ENCODE measurements at regions not wholly inside any gene's neighbourhood (a gene's known extent, or its start where the extent isn't known, plus 50 kb on each side); places are given as distances from the start of the nearest gene placed in this dataset.

DNA sequence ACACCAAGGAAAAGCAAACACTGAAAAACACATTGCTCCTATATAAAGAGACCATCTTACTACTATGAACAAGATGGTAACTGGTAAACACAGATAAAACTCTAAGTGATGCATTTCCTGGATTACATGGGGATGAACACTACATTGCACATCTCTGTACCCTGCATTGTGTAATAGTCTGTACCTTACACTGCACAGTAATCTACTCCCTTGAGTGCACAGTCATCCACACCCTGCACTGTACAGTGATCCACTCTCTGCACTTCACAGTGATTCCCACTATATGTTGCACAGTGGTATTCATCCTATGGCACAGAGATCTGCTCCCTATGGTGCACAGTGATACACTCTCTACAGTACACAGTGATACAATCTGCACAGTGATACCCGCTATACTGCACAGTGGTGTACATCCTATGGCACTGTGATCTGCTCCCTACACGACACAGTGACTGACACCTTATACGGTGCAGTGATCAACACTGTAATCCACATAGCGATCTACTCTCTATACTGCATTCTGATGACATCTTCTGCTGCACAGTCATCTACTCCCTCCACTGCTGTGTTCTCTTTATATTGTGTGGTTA, 462.2 kb upstream of the RGPD4 start:
- no peak for DNase-seq (ENCODE audit: low read depth, low spot score)

DNA sequence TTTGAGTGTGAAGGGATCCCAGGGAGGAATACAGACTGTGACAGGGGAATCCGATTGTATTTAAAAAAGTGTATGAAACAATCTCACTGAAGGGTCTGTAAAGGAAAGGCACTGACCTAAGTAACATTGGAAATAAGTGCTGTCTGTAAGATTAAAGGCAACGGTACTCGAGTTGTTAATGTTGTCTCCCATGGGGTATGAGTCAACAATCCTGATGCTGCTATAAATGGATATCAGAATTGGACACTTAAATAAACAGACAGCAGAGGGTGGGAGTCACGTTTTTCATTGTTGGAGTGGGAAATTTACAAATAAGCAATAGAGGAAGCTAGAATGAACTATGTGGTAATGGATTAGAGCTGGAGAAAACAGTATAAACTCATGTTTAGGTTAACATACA, 452.4 kb upstream of the RGPD4 start:
- DNase-seq (ENCODE audit: low read depth, low spot score) = no peak

GRCh38 chr2:107376909-107377308, 449.8 kb upstream of the RGPD4 start:
- no peak for DNase-seq (ENCODE audit: low read depth, low spot score)

GRCh38 chr2:107380912-107381311, 445.8 kb upstream of the RGPD4 start:
- DNase-seq (ENCODE audit: low read depth, low spot score) = no peak

GRCh38 chr2:107383691-107384090, 443.0 kb upstream of the RGPD4 start:
- DNase-seq (ENCODE audit: low read depth, low spot score) = no peak

- DNase-seq (ENCODE audit: low read depth, low spot score) = no peak
Measured at GRCh38 chr2:107384422-107384821, 442.3 kb upstream of the RGPD4 start.

DNA sequence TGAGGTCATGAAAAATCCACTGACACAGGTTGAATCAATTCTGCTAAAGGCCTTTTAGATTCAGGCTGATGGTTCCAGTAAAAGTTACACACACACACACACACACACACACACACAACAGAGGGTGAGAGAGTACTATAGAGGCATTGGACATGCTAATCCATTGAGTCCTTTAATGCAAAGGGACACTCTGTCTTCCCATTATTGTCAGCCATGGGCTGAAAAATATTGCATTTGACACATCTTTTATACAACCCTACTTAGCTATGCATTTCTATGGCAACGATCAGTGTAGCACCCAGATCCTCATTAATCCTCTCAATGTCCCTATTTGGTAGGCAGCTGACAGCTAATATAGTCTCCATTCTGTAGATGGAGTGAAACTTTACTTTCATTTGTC, 440.8 kb upstream of the RGPD4 start:
- DNase-seq (ENCODE audit: low read depth, low spot score) = no peak

DNA sequence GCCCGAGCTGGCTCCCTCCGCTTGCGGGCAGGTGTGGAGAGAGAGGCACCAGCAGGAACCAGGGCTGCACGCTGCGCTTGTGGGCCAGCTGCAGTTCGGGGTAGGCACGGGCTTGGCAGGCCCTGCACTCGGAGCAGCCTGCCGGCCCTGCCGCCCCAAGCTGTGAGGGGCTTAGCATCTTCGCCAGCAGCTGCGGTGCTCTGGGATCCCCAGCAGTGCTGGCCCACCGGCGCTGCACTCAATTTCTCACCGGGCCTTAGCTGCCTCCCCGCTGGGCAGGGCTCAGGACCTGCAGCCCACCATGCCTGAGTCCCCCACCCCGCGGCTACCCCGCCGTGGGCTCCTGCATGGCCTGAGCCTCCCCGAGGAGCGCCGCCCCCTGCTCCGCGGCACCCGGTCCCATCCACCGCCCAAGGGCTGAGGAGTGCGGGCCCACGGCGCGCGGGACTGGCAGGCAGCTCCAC, 434.4 kb upstream of the RGPD4 start:
- no peak for DNase-seq (ENCODE audit: low read depth, low spot score)

- DNase-seq (ENCODE audit: low read depth, low spot score) = no peak
Measured at GRCh38 chr2:107393516-107393915, 433.2 kb upstream of the RGPD4 start.

GRCh38 chr2:107398683-107399082, 428.0 kb upstream of the RGPD4 start:
- no peak for DNase-seq (ENCODE audit: low read depth, low spot score)

GRCh38 chr2:107402330-107402729, 424.4 kb upstream of the RGPD4 start:
- no peak for DNase-seq (ENCODE audit: low read depth, low spot score)

- no peak for DNase-seq (ENCODE audit: low read depth, low spot score)
Measured at GRCh38 chr2:107405261-107405660, 421.4 kb upstream of the RGPD4 start.

DNA sequence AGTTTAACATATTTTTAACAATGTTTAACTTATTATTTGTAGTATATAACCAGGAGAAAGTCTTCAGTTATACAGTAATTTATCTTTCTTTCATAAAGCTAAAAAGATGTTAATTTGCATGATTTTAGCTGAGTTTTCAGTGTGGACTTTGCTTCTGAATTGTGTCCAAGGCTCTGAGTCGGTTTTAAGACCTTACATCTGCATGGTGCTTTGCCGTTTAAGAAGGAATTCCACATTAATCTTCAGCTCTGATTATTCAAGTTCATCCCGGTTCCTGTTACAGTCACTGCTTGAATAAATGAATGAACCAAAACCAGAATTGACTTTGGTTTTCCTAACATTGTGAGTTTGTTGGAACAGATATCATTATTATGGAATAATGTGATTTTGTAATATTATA, 419.7 kb upstream of the RGPD4 start:
- no peak for DNase-seq (ENCODE audit: low read depth, low spot score)

DNA sequence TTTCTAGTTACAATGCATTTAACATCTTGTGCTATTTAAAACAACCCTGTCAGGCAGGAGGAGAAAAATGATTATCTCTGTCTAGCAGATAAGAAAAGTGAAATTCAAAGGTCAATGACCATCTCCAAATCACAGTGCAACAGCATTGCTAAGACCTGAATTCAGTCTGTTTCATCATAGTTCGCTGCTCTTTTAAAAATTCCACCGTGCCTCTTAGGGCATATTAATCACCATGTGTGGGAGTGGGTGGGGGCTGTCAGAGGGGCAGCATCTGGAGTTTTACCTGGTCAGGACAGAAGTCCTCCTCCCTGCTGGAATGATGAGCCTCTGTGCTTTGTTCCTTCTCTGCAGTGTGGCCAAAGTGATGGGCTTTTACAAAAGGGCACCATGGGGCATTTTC, 418.7 kb upstream of the RGPD4 start:
- DNase-seq (ENCODE audit: low read depth, low spot score) = no peak

- no peak for DNase-seq (ENCODE audit: low read depth, low spot score)
Measured at GRCh38 chr2:107411267-107411666, 415.4 kb upstream of the RGPD4 start.

DNA sequence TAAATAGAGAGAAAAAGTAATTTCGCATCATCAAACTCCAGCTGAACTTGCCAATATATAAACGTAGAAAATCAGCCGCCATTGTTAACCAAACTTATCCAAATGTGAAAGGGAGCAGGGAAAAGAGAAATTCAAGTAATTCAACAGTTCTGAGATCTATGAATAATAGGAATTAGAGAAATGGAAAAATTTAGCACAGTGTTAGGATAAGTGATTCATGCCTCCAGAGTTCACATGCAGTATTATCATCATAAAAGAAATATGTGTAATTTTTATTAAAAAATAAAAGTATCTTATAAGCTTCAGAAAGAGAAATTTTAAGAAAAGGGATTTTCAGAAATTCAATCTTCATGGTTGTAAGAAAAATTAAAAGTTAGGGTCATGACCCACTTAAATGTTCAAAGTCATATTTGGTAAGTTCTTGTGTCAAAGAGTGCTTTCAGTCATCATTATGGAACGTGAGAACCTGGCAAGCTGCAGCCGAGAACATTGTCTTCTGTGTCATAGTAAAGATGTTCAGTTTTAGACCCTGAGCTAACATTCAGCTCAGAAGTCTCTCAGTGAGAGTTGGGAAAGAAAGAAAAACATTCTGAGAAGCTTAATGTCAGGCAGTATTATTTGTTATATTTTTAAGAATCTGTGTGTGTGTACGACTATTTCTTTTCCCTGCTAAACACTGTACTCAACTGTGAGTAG, 414.3 kb upstream of the RGPD4 start:
- no peak for DNase-seq (ENCODE audit: low read depth, low spot score)

DNA sequence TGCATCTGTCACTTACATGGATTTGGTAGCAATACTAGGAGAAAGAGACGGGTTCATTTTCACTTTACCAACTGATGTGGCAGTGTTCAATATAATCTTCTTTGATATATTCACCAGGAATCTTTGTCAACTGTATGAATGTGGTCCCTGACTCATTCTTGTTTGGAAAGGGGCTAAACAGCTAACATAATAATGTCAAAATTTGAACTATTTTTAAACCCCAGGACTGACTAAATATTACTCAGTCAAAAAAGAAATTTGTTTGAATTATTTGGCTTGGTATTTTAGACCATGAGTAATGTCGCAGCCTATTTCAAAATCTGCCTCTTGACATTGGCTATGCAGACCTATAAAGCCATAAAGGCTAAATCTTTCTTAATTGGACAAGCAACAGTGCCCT, 413.7 kb upstream of the RGPD4 start:
- DNase-seq (ENCODE audit: low read depth, low spot score) = no peak

DNA sequence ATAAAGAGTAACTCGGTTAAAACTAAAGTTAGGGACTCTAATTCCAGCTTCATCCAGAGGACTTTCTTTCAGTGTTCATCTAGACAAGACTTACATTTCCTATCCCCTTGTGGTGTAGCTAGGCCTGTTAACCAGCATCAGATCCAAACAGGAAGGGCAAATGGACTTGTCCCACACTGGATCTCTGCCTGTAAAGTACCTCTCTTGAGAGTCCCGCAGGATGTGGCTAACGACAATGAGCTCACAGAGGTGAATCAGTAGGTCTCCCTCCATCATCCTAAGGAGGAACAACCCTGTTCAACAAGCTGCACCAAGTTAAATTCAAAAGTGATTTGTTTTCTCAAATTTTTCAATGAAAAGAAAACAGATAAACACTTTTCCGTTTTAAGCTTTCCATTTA, 412.3 kb upstream of the RGPD4 start:
- no peak for DNase-seq (ENCODE audit: low read depth, low spot score)

- DNase-seq (ENCODE audit: low read depth, low spot score) = no peak
Measured at GRCh38 chr2:107418708-107419107, 408.0 kb upstream of the RGPD4 start.

- no peak for DNase-seq (ENCODE audit: low read depth, low spot score)
Measured at GRCh38 chr2:107419191-107419590, 407.5 kb upstream of the RGPD4 start.

GRCh38 chr2:107428781-107429180, 397.9 kb upstream of the RGPD4 start:
- no peak for DNase-seq (ENCODE audit: low read depth, low spot score)

- no peak for DNase-seq (ENCODE audit: low read depth, low spot score)
Measured at GRCh38 chr2:107430006-107430405, 396.7 kb upstream of the RGPD4 start.

DNA sequence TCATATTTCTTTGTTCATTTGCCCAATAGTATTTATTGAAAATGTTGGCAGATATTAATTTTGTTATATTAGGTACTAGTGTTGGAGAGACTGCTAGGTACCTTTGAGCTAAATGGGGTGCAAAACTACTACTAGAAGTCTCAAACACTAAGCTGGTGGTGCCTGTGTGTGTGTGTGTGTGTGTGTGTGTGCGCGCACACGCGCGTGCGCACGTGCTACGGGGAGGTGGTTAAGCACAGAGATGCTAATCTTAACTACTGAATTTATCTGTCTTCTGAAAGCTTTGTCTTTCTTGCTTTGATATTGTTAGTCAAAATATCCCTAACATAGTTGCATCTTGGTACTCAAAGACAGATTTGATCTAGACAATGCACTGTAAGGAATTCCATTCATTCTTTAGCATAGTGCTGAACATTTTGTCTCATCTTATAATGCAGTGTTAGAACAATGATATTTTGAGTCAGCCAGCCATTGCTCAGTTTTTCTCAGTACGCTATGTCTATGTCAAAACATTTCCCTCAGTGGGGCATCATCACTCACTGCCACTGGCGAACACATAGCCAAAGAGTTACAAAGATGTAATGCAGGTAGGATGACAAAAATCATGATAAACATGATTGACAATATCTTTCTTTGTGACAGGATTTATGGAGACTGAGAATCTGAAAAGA, 396.0 kb upstream of the RGPD4 start:
- no peak for DNase-seq (ENCODE audit: low read depth, low spot score)
